Neutrophil (primary cell): ENCODE measurements at regions not wholly inside any gene's neighbourhood (a gene's known extent, or its start where the extent isn't known, plus 50 kb on each side); places are given as distances from the start of the nearest gene placed in this dataset.

Experiments used
- H3K27ac ChIP-seq: fragments of 200-600 bp; sonication (generic); 2 replicates; pipeline ENCODE4 v1.5.1; 2016; ENCODE audit warnings: mild to moderate bottlenecking, moderate library complexity
- H3K27me3 ChIP-seq: fragments of 200-600 bp; sonication (generic); 2 replicates; pipeline ENCODE4 v1.6.0; 2016; ENCODE audit warnings: mild to moderate bottlenecking
- H3K36me3 ChIP-seq: fragments of 200-600 bp; sonication (generic); 2 replicates; pipeline ENCODE4 v1.5.1; 2017
- H3K4me1 ChIP-seq, 2 experiments: fragments of 200-600 bp in 1 of 2; sonication (generic) in 1 of 2; 1 replicate in 1 of 2; 2 replicates in 1 of 2; pipeline versions ENCODE4 v1.5.1 to v1.6.1; 2013 to 2016; ENCODE audit warnings: low read depth in 1 of 2, low read length in 1 of 2, mild to moderate bottlenecking in 1 of 2, moderate library complexity in 1 of 2; ENCODE audit not compliant: control insufficient read depth in 1 of 2, insufficient read depth in 1 of 2
- H3K4me3 ChIP-seq, 2 experiments: fragments of 200-600 bp in 1 of 2; sonication (generic) in 1 of 2; 1 replicate in 1 of 2; 2 replicates in 1 of 2; pipeline ENCODE4 v1.5.1; 2013 to 2016; ENCODE audit warnings: low read depth in 1 of 2, low read length in 1 of 2, mild to moderate bottlenecking in 1 of 2, moderate library complexity in 1 of 2
- H3K9me3 ChIP-seq: fragments of 200-600 bp; sonication (generic); 2 replicates; pipeline ENCODE4 v1.5.1; 2016
- CTCF ChIP-seq: fragments of 200-600 bp; sonication (generic); IDR thresholded peaks from 2 replicates; pipeline ENCODE4 v1.5.1; 2016; ENCODE audit warnings: antibody characterized with exemption

- Histone ChIP-seq H3K36me3 (no peaks in the 10 kb centered on the region), H3K4me1 (no peaks in the 10 kb centered on the region), H3K27me3 (no peaks in the 10 kb centered on the region), H3K9me3 (no peaks in the 10 kb centered on the region), H3K4me3 (no peak overlapping the region), H3K27ac (no peak overlapping the region)
- TF ChIP-seq CTCF, result no peak
Observed at GRCh38 chr14:97153527-97153926, 356.3 kb downstream of the VRK1 start.

- no peaks in the 10 kb centered on the region for H3K9me3 ChIP-seq
- no peaks in the 10 kb centered on the region for H3K4me1 ChIP-seq
- H3K36me3 ChIP-seq, result no peaks in the 10 kb centered on the region
- no peaks in the 10 kb centered on the region for H3K27me3 ChIP-seq
- no peak for TF ChIP-seq CTCF
- no peak overlapping the region for H3K4me3 ChIP-seq
- H3K27ac ChIP-seq, result no peak overlapping the region
Observed at GRCh38 chr14:97155320-97155719, 358.1 kb downstream of the VRK1 start.

- no peaks in the 10 kb centered on the region for H3K36me3 ChIP-seq
- no peaks in the 10 kb centered on the region for H3K27me3 ChIP-seq
- no peaks in the 10 kb centered on the region for H3K4me1 ChIP-seq
- no peak overlapping the region for H3K27ac ChIP-seq
- no peaks in the 10 kb centered on the region for H3K9me3 ChIP-seq
- no peak for TF ChIP-seq CTCF
- H3K4me3 ChIP-seq, result no peak overlapping the region
Observed at GRCh38 chr14:97155814-97156213, 358.6 kb downstream of the VRK1 start.

GRCh38 chr14:97156705-97157104, 359.5 kb downstream of the VRK1 start:
- H3K4me3 ChIP-seq, result no peak overlapping the region
- H3K36me3 ChIP-seq, result no peaks in the 10 kb centered on the region
- H3K27ac ChIP-seq, result no peak overlapping the region
- no peaks in the 10 kb centered on the region for H3K27me3 ChIP-seq
- H3K9me3 ChIP-seq, result no peaks in the 10 kb centered on the region
- H3K4me1 ChIP-seq, result no peaks in the 10 kb centered on the region
- no peak for TF ChIP-seq CTCF

- Histone ChIP-seq H3K9me3 (no peaks in the 10 kb centered on the region), H3K4me3 (no peak overlapping the region), H3K27me3 (no peaks in the 10 kb centered on the region), H3K27ac (no peak overlapping the region), H3K4me1 (no peaks in the 10 kb centered on the region), H3K36me3 (no peaks in the 10 kb centered on the region)
- TF ChIP-seq CTCF, result no peak
Observed at GRCh38 chr14:97158102-97158501, 360.9 kb downstream of the VRK1 start.

- H3K4me3 ChIP-seq, result no peak overlapping the region
- H3K9me3 ChIP-seq, result no peaks in the 10 kb centered on the region
- no peak for TF ChIP-seq CTCF
- H3K4me1 ChIP-seq, result no peaks in the 10 kb centered on the region
- H3K27me3 ChIP-seq, result no peaks in the 10 kb centered on the region
- no peak overlapping the region for H3K27ac ChIP-seq
- no peaks in the 10 kb centered on the region for H3K36me3 ChIP-seq
Observed at GRCh38 chr14:97159124-97159523, 361.9 kb downstream of the VRK1 start.
